ENCODE measurements at regions not wholly inside any gene's neighbourhood (a gene's known extent, or its start where the extent isn't known, plus 50 kb on each side); places are given as distances from the start of the nearest gene placed in this dataset.

DNA sequence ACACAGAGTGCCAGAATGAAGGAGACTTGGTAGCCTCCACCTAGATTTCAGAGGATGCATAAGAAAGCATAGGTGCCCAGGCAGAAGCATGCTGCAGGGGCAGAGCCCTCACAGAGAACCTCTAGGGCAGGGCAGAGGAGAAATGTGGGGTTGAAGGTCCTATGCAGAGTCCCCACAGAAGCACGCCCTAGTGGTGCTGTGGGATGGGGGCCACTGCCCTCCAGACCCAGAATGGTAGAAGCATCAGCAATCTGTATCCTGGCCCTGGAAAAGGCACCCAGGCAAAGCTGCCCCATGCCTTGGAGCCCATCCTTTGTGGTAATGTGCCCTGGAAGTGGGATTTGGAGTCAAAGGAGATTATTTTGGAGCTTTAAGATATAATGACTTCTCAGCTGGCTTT lies 992.9 kb upstream of the PABPC4L start:
- TF ChIP-seq POLR2A (IDR thresholded peaks at IDR 0.05; ENCODE audit: low read length) (no peak), GATA1 (IDR thresholded peaks at IDR 0.05; ENCODE audit: low read depth, low read length) (no peak)
